GM21825 (cell line): ENCODE measurements at regions not wholly inside any gene's neighbourhood (a gene's known extent, or its start where the extent isn't known, plus 50 kb on each side); places are given as distances from the start of the nearest gene placed in this dataset.

Source experiments
- ATAC-seq: cut with Tn5 transposase; IDR thresholded peaks from one replicate; pipeline ENCODE4 v1.9.1; 2021; ENCODE audit warnings: mild to moderate bottlenecking, moderate library complexity; ENCODE audit not compliant: unreplicated experiment

GRCh38 chr1:83104558-83104957 is 894.4 kb downstream of the TTLL7 start:
- ATAC-seq, result no peak

GRCh38 chr1:83103341-83103740 is 895.6 kb downstream of the TTLL7 start:
- no peak for ATAC-seq

GRCh38 chr1:83102630-83103071 is 896.3 kb downstream of the TTLL7 start:
- no peak for ATAC-seq

GRCh38 chr1:83101406-83101805 is 897.5 kb downstream of the TTLL7 start:
- no peak for ATAC-seq

- no peak for ATAC-seq
Measured at GRCh38 chr1:83100133-83100532, 898.8 kb downstream of the TTLL7 start.

- no peak for ATAC-seq
Measured at GRCh38 chr1:83098791-83099190, 900.1 kb downstream of the TTLL7 start.

GRCh38 chr1:83098131-83098530 is 900.8 kb downstream of the TTLL7 start:
- ATAC-seq, result no peak

- no peak for ATAC-seq
Measured at GRCh38 chr1:83097715-83098114, 901.2 kb downstream of the TTLL7 start.

GRCh38 chr1:83095570-83095969 is 903.4 kb downstream of the TTLL7 start:
- ATAC-seq, result no peak

GRCh38 chr1:83090195-83090594 is 908.7 kb downstream of the TTLL7 start:
- no peak for ATAC-seq

- ATAC-seq, result no peak
Measured at GRCh38 chr1:83087851-83088250, 911.1 kb downstream of the TTLL7 start.

- no peak for ATAC-seq
Measured at GRCh38 chr1:83086986-83087512, 911.9 kb downstream of the TTLL7 start.

GRCh38 chr1:83086346-83086745 is 912.6 kb downstream of the TTLL7 start:
- ATAC-seq, result no peak

GRCh38 chr1:83083589-83084224 is 915.2 kb downstream of the TTLL7 start:
- ATAC-seq, result no peak

GRCh38 chr1:83077411-83077810 is 921.5 kb downstream of the TTLL7 start:
- no peak for ATAC-seq

- no peak for ATAC-seq
Measured at GRCh38 chr1:83075107-83075506, 923.8 kb downstream of the TTLL7 start.

GRCh38 chr1:83067954-83068353 is 931.0 kb downstream of the TTLL7 start:
- no peak for ATAC-seq

GRCh38 chr1:83065952-83066727 is 932.8 kb downstream of the TTLL7 start:
- ATAC-seq, result no peak

- ATAC-seq, result no peak
Measured at GRCh38 chr1:83064589-83065242, 934.2 kb downstream of the TTLL7 start.

- no peak for ATAC-seq
Measured at GRCh38 chr1:83060651-83061390, 938.1 kb downstream of the TTLL7 start.

- ATAC-seq, result no peak
Measured at GRCh38 chr1:83060221-83060620, 938.7 kb downstream of the TTLL7 start.
